AG10803 (cell line): ENCODE measurements at regions not wholly inside any gene's neighbourhood (a gene's known extent, or its start where the extent isn't known, plus 50 kb on each side); places are given as distances from the start of the nearest gene placed in this dataset.

Experiments used
- DNase-seq: peaks from one replicate; pipeline ENCODE4 v3.0.0; 2010; ENCODE audit warnings: low read depth
- H3K4me3 ChIP-seq: 2 replicates; pipeline ENCODE4 v1.5.1; 2011; ENCODE audit warnings: mild to moderate bottlenecking, low read length, control low read depth
- TF ChIP-seq, protein P1 (sequence below): conservative IDR thresholded peaks from 2 replicates; pipeline ENCODE4 v1.5.1; 2011; ENCODE audit warnings: mild to moderate bottlenecking, low read length, control low read depth, inconsistent platforms

DNA sequence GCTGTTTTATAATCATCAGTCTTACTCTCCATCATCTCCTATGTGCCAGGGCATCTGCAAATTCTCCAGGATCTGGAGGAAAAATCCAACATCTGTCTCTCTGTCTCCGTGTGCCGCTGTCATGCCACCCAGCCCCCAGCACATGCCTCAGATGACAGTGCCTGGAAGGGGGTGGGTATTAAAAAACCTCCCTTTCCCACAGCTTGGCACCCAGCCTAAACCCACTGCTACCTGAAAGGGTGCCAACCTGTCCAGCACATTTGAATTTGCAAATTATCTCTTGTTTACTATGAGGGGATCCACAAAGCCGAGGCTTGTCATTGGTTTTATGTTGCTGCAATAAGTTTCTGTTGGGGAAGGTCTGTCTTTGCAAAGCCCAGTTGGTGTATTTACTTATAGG, 73.1 kb downstream of the EMX2 start:
- no peak overlapping the region for H3K4me3 ChIP-seq
- no peak for DNase-seq
- TF ChIP-seq, protein P1, sequence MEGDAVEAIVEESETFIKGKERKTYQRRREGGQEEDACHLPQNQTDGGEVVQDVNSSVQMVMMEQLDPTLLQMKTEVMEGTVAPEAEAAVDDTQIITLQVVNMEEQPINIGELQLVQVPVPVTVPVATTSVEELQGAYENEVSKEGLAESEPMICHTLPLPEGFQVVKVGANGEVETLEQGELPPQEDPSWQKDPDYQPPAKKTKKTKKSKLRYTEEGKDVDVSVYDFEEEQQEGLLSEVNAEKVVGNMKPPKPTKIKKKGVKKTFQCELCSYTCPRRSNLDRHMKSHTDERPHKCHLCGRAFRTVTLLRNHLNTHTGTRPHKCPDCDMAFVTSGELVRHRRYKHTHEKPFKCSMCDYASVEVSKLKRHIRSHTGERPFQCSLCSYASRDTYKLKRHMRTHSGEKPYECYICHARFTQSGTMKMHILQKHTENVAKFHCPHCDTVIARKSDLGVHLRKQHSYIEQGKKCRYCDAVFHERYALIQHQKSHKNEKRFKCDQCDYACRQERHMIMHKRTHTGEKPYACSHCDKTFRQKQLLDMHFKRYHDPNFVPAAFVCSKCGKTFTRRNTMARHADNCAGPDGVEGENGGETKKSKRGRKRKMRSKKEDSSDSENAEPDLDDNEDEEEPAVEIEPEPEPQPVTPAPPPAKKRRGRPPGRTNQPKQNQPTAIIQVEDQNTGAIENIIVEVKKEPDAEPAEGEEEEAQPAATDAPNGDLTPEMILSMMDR, result no peak

DNA sequence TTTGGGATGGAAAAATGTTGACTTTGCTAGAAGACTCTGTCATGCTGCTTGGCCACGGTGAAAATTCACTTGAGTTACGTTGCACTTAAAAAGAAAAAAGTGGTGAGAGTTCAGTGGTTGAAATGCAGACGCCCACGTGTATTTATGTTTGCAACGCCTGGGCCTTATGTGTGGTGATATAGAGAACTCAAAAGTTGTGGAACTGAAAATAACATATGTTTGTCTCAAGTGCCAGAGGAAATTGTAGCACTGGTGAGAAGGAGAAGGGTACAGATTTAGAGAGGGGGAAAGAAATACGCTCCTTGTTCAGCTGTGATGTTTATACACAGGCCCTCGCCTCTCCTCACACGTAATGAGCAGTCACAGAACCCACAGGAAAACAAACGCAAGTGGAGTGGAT, 73.6 kb downstream of the EMX2 start:
- TF ChIP-seq, protein P1, result no peak
- no peak overlapping the region for H3K4me3 ChIP-seq
- DNase-seq, result no peak

DNA sequence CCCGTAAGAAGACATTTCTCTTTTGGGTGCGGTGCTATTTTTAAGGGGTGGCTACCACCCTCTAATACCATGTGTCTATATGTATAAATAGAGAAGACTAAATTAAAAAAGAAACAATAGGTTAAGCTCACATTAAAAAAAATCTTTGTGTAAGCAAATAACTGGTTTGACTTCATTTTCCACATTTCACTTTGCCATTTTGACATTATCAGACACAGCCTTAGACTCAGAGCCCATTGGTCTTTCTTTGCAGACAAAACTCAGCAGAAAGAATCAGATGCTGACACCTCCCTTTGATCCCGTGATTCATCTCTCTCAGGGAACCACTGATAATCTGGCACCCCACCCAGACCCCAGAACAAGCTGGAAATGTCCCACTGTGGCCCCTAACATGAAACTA, 74.5 kb downstream of the EMX2 start:
- TF ChIP-seq, protein P1, result no peak
- no peak for DNase-seq
- no peak overlapping the region for H3K4me3 ChIP-seq

DNA sequence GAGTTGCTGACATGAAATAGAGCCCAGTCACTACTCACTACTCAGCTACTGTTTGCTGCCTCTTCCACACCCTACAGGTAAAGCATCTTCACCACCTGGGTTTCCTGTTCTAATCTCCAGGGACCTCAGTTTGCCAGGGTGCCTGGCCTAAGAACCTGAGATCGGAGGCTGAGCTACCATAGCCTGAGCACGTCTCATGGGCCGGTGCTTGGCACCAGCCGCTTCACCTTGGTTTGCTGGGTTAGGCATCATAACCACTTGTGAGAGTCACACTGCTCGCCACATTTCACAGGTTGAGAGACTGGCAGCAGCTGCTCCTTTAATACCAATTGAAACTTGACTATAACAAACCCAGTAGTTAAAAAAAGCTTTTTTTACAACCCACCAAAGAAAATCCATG, 75.1 kb downstream of the EMX2 start:
- TF ChIP-seq, protein P1, result no peak
- no peak overlapping the region for H3K4me3 ChIP-seq
- no peak for DNase-seq

DNA sequence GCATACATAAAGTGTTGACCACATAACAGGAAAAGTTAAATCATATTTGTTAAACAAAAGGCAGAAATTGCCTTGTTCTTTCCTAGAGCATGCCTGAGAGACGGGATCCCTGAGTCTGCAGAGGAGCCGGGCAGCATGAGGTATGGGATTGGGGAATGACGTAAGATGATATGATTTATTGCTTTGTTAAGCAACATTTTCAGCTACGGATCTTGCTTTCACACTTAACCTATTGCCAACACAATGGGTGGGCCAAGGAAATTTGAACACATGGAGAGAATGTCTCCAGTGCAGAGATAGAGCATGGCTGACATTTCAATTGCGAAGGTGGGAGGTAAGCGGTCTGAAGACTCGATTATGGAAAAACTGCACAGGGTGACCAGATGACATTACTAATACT, 76.7 kb downstream of the EMX2 start:
- H3K4me3 ChIP-seq, result no peak overlapping the region
- DNase-seq, result peak; percentile 48
- TF ChIP-seq, protein P1, result no peak

DNA sequence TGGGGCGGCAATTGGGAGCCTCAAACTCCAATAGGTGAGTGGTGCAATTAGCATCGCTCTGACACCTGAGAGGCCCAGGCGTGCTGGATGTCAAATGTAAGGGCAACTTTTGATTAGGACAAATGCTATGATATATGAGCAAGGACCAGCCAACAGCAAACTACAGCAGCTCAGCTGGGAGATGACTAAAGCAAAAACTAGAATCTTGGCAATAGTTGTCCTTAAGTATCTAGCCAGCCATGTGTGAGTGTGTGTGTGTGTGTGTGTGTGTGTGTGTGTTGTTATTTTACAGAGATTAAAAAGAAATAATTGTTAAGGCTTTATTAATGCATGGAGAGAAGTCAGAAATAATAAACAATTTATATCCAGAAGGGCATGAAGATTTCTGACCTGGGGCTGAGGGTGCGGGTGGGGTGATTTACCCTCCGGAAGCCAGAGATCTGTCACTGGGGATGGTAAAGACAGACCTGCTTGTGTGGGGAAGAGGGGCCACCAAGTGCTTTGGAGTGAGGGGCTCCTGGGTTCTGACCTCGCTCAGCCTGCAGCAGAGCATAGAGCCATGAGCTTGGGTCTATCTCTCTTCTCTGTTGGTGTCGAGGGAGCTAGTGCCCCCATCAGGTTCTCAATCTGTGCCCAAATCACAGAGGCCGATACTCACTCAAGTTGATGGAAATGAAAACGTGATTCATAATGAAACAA, 77.3 kb downstream of the EMX2 start:
- H3K4me3 ChIP-seq, result no peak overlapping the region
- DNase-seq, result peak; percentile 49
- TF ChIP-seq, protein P1, result no peak

DNA sequence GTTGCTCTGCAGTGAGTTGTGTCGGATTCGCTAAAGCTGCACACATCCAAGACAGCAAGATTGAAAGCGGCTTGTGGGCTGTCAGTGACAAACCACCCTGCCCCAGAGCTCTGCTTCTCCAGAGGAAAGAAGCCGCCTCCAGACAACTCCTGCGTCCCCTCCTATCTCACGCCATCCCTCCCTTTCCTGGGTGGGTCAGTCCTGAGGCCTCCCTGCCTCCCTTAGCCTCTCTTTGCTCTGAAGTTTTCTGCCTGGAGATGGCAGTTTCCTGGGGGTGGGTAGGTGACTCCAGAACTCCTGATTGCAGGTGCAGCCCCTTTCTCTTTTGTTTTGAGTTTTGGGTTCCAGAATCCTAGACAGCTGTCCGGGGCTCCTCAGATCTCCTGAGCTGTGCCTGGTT, 78.7 kb downstream of the EMX2 start:
- TF ChIP-seq, protein P1, result no peak
- no peak for DNase-seq
- no peak overlapping the region for H3K4me3 ChIP-seq
